ENCODE measurements at regions not wholly inside any gene's neighbourhood (a gene's known extent, or its start where the extent isn't known, plus 50 kb on each side); places are given as distances from the start of the nearest gene placed in this dataset.

GRCh38 chr2:118706844-118707243 is 140.6 kb downstream of the EN1 start:
- H3K27me3 ChIP-seq: peaks cover 8% of the 10 kb centered on the region
- no peak overlapping the region for H3K27ac Mint-ChIP-seq
- H3K9me3 ChIP-seq (ENCODE audit: low read depth): no peaks in the 10 kb centered on the region
- no peak for DNase-seq (ENCODE audit: low spot score)
- no peak overlapping the region for H3K9ac ChIP-seq
- peaks cover 2% of the 10 kb centered on the region for H3K9me3 Mint-ChIP-seq
- H3K27ac ChIP-seq: no peak overlapping the region
- H3K4me2 ChIP-seq: no peak overlapping the region
- no peak for TF ChIP-seq CTCF (IDR thresholded peaks at IDR 0.05)
- TF ChIP-seq EZH2phosphoT487 (IDR thresholded peaks at IDR 0.05): no peak
- TF ChIP-seq EZH2 (IDR thresholded peaks at IDR 0.05): no peak
- peaks cover 2% of the 10 kb centered on the region for H3K27me3 Mint-ChIP-seq (ENCODE audit: insufficient read depth, low read depth)
- H3K4me3 Mint-ChIP-seq: no peak overlapping the region
- H3K4me1 ChIP-seq: no peaks in the 10 kb centered on the region
- no peaks in the 10 kb centered on the region for H3K36me3 Mint-ChIP-seq
- H2AFZ ChIP-seq (replicated peaks): no peak overlapping the region
- H3K4me1 Mint-ChIP-seq: peaks cover 8% of the 10 kb centered on the region
- no peaks in the 10 kb centered on the region for H3K79me2 ChIP-seq (ENCODE audit: low read depth)
- no peaks in the 10 kb centered on the region for H3K36me3 ChIP-seq
- H3F3A ChIP-seq (ENCODE audit: low read depth): no peaks in the 10 kb centered on the region
- no peaks in the 10 kb centered on the region for H4K20me1 ChIP-seq (ENCODE audit: low read depth)
- H3K4me3 ChIP-seq: no peak overlapping the region

GRCh38 chr2:118706371-118706770 is 141.1 kb downstream of the EN1 start:
- no peak overlapping the region for H2AFZ ChIP-seq (replicated peaks)
- no peaks in the 10 kb centered on the region for H4K20me1 ChIP-seq (ENCODE audit: low read depth)
- H3K27ac ChIP-seq: no peak overlapping the region
- H3K4me2 ChIP-seq: no peak overlapping the region
- H3F3A ChIP-seq (ENCODE audit: low read depth): no peaks in the 10 kb centered on the region
- no peaks in the 10 kb centered on the region for H3K9me3 ChIP-seq (ENCODE audit: low read depth)
- no peak overlapping the region for H3K4me3 Mint-ChIP-seq
- H3K27me3 Mint-ChIP-seq (ENCODE audit: insufficient read depth, low read depth): peaks cover 2% of the 10 kb centered on the region
- no peaks in the 10 kb centered on the region for H3K36me3 ChIP-seq
- no peak overlapping the region for H3K4me3 ChIP-seq
- H3K36me3 Mint-ChIP-seq: no peaks in the 10 kb centered on the region
- H3K79me2 ChIP-seq (ENCODE audit: low read depth): no peaks in the 10 kb centered on the region
- H3K4me1 Mint-ChIP-seq: peaks cover 8% of the 10 kb centered on the region
- no peak for DNase-seq (ENCODE audit: low spot score)
- H3K27ac Mint-ChIP-seq: no peak overlapping the region
- no peaks in the 10 kb centered on the region for H3K4me1 ChIP-seq
- H3K9me3 Mint-ChIP-seq: peaks cover 2% of the 10 kb centered on the region
- H3K27me3 ChIP-seq: peaks cover 8% of the 10 kb centered on the region
- H3K9ac ChIP-seq: no peak overlapping the region
- TF ChIP-seq EZH2 (IDR thresholded peaks at IDR 0.05) (no peak), EZH2phosphoT487 (IDR thresholded peaks at IDR 0.05) (no peak), CTCF (IDR thresholded peaks at IDR 0.05) (no peak)

GRCh38 chr2:118705032-118705431 is 142.4 kb downstream of the EN1 start:
- H3K4me2 ChIP-seq: no peak overlapping the region
- Mint-ChIP-seq H3K9me3 (no peaks in the 10 kb centered on the region), H3K27me3 (ENCODE audit: insufficient read depth, low read depth) (peaks cover 2% of the 10 kb centered on the region), H3K4me1 (peaks cover 3% of the 10 kb centered on the region), H3K27ac (no peak overlapping the region), H3K4me3 (no peak overlapping the region), H3K36me3 (no peaks in the 10 kb centered on the region)
- H3K36me3 ChIP-seq: no peaks in the 10 kb centered on the region
- no peak overlapping the region for H2AFZ ChIP-seq (replicated peaks)
- H3K79me2 ChIP-seq (ENCODE audit: low read depth): no peaks in the 10 kb centered on the region
- H3K4me3 ChIP-seq: no peak overlapping the region
- H3F3A ChIP-seq (ENCODE audit: low read depth): no peaks in the 10 kb centered on the region
- DNase-seq (ENCODE audit: low spot score): no peak
- H4K20me1 ChIP-seq (ENCODE audit: low read depth): no peaks in the 10 kb centered on the region
- no peak for TF ChIP-seq EZH2phosphoT487 (IDR thresholded peaks at IDR 0.05)
- no peak for TF ChIP-seq CTCF (IDR thresholded peaks at IDR 0.05)
- H3K4me1 ChIP-seq: no peaks in the 10 kb centered on the region
- H3K9me3 ChIP-seq (ENCODE audit: low read depth): no peaks in the 10 kb centered on the region
- H3K27ac ChIP-seq: no peak overlapping the region
- H3K27me3 ChIP-seq: peaks cover 8% of the 10 kb centered on the region
- no peak overlapping the region for H3K9ac ChIP-seq

Measured in neural progenitor cell (in vitro differentiated cells).